ENCODE measurements at regions not wholly inside any gene's neighbourhood (a gene's known extent, or its start where the extent isn't known, plus 50 kb on each side); places are given as distances from the start of the nearest gene placed in this dataset.

GRCh38 chr1:87501738-87502137 is 173.1 kb downstream of the LMO4 start:
- intact Hi-C loops (cut with DNase I), result no loop called here

GRCh38 chr1:87505391-87505983 is 176.8 kb downstream of the LMO4 start:
- Histone ChIP-seq H3K9me3 (no peaks in the 10 kb centered on the region), H3K36me3 (no peaks in the 10 kb centered on the region), H3K4me1 (no peaks in the 10 kb centered on the region), H3K4me3 (no peak overlapping the region), H3K27me3 (ENCODE audit: low read depth) (no peaks in the 10 kb centered on the region), H3K27ac (no peak overlapping the region)
- no peak for TF ChIP-seq CTCF (IDR thresholded peaks at IDR 0.05)
- DNase-seq (no peak), ATAC-seq (no peak)
- intact Hi-C loops (cut with DNase I), result no loop called here

More at GRCh38 chr1:87501738-87502137, 173.1 kb downstream of the LMO4 start:
- TF ChIP-seq CTCF (IDR thresholded peaks at IDR 0.05), result no peak
- Histone ChIP-seq H3K27ac (no peak overlapping the region), H3K4me1 (no peaks in the 10 kb centered on the region), H3K27me3 (ENCODE audit: low read depth) (no peaks in the 10 kb centered on the region), H3K36me3 (no peaks in the 10 kb centered on the region), H3K4me3 (no peak overlapping the region), H3K9me3 (no peaks in the 10 kb centered on the region)
- DNase-seq, result no peak
- no peak for ATAC-seq

- Histone ChIP-seq H3K4me1 (no peaks in the 10 kb centered on the region), H3K27ac (no peak overlapping the region), H3K27me3 (ENCODE audit: low read depth) (no peaks in the 10 kb centered on the region), H3K9me3 (no peaks in the 10 kb centered on the region), H3K4me3 (no peak overlapping the region), H3K36me3 (no peaks in the 10 kb centered on the region)
- intact Hi-C loops (cut with DNase I), result no loop called here
- ATAC-seq (no peak), DNase-seq (no peak)
- TF ChIP-seq CTCF (IDR thresholded peaks at IDR 0.05), result no peak
These were observed 177.5 kb downstream of the LMO4 start for GRCh38 chr1:87506147-87506546.

- intact Hi-C loops (cut with DNase I), result no loop called here
- no peak for ATAC-seq
- TF ChIP-seq CTCF (IDR thresholded peaks at IDR 0.05), result no peak
- Histone ChIP-seq H3K36me3 (no peaks in the 10 kb centered on the region), H3K9me3 (no peaks in the 10 kb centered on the region), H3K27ac (no peak overlapping the region), H3K4me1 (no peaks in the 10 kb centered on the region), H3K4me3 (no peak overlapping the region), H3K27me3 (ENCODE audit: low read depth) (no peaks in the 10 kb centered on the region)
- DNase-seq, result no peak
These were observed 179.6 kb downstream of the LMO4 start for GRCh38 chr1:87508247-87508787.

- no peak for ATAC-seq
- TF ChIP-seq CTCF (IDR thresholded peaks at IDR 0.05), result no peak
These were observed 181.9 kb downstream of the LMO4 start for GRCh38 chr1:87510540-87510939.

More at GRCh38 chr1:87510540-87510939, 181.9 kb downstream of the LMO4 start:
- H3K4me3 ChIP-seq, result no peak overlapping the region
- no peak for DNase-seq
- intact Hi-C loops (cut with DNase I), result no loop called here
- no peaks in the 10 kb centered on the region for H3K4me1 ChIP-seq
- H3K27me3 ChIP-seq (ENCODE audit: low read depth), result no peaks in the 10 kb centered on the region
- no peaks in the 10 kb centered on the region for H3K36me3 ChIP-seq
- H3K9me3 ChIP-seq, result no peaks in the 10 kb centered on the region
- H3K27ac ChIP-seq, result no peak overlapping the region
